Embryonic facial prominence (tissue), 1 donor: ENCODE measurements at regions not wholly inside any gene's neighbourhood (a gene's known extent, or its start where the extent isn't known, plus 50 kb on each side); places are given as distances from the start of the nearest gene placed in this dataset.

ENCODE experiments used
- DNase-seq: peaks from one replicate; pipeline ENCODE4 v3.0.0-alpha.2; 2016; ENCODE audit errors: extremely low spot score

DNA sequence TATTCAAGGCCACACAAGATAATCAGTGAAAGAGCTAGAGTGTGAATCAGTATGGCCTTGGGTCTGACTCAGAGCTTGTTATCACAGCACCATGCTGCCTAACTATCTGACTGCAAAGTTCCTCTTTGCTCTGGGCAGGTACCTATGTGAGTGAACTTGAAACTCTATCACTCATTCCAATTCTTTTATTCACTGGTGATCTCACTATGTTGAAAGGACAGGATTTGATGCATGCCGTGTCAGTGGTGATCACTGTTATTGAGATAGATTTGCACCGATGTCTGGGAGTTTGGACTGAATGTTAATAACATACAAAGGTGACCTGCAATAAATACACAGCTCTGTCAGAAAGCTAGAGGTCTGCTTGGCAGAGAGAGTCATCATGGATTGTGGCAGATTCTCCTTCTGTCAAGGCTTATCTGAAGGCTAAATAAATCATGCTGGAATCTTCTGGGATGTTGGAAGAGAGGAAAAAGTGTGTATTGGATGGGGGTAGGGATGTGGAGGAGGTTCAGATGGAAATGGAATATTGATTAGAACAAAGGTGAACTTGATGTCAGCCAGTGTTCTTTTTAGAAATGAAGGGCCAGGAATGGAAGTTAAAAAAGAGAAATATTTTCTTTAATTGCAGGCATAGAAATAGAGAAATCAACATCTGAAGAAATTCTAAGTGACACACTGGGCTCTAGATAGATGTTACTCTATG lies 91.8 kb upstream of the TNC start:
- DNase-seq, result no peak

GRCh38 chr9:115210699-115211098 lies 92.7 kb upstream of the TNC start:
- DNase-seq, result no peak

DNA sequence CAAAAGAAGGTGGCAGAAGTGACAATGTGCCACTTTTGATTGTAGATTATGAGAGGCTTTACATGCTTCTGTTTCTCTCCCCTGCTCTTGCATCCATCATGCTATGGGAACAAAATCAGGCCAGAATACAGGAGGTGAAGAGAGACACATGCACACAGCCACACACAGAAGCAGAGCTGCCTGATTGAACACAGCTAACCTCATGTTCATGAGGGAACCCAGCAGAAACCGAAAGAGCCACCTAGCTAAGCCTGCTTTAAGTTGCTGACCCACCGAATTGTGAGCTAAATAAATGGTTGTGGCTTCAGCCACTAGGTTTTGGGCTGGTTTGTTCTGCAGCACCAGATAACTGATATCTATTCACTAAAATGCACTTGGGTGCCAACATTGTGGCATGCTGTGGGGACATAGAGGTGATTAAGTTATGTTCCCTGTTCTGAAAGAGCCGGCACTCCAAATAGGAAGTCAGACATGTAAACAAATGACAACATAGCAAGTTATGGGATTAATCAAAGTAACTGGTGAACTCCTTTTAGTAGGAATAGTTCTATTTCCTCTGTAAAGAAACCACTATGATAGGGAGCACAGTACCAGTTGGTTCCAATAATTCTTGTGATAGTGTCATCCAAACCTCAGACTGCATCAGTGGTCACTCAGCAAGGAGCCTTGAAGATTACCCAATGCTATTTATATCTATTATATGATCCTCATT lies 93.6 kb upstream of the TNC start:
- DNase-seq, result no peak

DNA sequence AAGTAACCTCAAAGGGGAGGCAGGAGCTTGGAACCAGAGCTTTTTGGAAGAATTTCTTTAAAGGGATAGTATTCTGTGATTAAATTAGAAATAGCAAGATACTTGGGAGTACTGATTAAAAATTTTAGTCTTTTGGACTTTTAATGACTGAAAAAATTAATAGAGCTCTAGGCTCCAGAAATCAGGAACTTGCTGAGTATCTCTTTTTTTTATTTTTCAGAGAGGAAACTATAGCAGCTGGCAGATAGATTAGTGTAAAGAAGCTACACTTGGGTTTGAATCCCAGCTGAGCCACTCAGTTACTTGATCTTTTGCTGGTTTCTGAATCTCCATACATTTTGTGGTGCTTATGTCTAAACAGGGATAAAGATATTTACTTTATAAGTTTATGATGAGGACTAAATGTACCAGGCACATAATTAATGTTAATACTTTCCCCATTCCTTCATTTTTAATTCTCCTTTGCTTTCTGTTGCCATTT lies 94.2 kb upstream of the TNC start:
- DNase-seq, result no peak

- no peak for DNase-seq
These were observed 94.9 kb upstream of the TNC start for GRCh38 chr9:115212832-115213231.

GRCh38 chr9:115213818-115214334 lies 95.9 kb upstream of the TNC start:
- no peak for DNase-seq

DNA sequence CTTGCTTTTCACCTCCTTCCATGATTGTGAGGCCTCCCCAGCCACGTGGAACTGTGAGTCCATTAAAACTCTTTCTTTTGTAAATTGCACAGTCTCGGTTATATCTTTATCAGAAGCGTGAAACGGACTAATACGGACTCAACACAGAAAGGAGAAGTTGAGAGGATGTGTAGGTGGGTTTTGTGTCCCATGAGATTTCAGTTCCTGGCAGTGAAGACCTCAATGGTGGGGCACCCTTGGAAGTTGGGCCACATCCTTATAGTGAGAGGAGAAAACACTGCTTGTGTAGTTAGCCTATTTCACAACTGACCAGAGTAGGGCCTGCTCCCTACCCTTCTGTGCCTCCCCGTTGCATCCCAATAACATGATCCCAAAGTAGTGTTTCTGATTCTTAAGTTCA lies 98.9 kb upstream of the TNC start:
- no peak for DNase-seq

DNA sequence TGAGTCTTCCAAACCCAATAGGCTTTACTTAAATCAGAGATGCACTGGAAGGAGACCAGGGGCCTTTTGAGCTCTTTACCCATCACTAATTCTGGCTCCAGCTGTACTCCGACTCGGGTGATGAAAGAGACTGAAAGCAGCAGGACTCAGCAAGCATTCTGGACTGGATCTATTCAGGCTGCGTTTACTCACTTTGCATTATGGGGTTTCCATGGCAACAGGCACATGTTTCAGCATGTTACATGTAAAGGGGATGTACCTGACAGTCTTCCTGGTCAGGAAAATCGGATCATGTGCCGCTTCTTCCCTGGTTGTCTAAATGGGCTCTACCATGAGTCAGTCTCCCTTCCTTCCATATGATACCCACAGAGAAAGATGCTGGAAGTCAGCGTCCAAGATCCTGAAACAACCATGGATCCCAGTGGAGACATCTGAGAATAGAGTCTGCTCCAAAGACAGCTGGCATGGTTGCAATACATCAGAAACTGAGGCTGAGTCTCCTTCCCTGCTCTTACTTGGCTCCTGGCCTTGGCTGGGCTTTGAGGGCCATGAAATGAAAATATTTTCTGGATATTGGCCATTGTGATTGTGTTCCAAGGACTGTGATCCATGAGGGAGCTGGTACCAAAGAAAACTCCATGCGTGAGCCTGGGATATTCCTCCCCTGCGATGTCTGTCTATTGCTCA lies 102.5 kb upstream of the TNC start:
- no peak for DNase-seq

DNA sequence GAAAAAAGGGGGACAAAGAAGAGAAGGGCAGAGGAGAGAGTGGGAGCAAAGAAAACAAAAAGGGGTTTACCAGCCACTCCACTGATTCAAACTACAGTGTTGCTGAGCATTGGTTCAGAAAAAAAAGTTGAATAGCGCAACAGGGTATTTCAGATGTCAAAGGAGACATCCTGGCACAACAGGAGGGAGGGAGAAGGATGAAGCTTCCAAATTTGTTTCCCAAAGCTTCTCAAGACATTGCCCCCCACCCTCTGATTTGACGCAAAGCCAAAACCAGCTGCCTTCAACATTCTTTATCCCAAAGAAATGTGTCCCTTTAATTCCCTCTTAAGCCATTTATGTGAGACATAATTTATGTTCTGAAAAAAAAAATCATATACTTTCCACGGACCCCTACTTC lies 105.5 kb upstream of the TNC start:
- DNase-seq, result no peak

DNA sequence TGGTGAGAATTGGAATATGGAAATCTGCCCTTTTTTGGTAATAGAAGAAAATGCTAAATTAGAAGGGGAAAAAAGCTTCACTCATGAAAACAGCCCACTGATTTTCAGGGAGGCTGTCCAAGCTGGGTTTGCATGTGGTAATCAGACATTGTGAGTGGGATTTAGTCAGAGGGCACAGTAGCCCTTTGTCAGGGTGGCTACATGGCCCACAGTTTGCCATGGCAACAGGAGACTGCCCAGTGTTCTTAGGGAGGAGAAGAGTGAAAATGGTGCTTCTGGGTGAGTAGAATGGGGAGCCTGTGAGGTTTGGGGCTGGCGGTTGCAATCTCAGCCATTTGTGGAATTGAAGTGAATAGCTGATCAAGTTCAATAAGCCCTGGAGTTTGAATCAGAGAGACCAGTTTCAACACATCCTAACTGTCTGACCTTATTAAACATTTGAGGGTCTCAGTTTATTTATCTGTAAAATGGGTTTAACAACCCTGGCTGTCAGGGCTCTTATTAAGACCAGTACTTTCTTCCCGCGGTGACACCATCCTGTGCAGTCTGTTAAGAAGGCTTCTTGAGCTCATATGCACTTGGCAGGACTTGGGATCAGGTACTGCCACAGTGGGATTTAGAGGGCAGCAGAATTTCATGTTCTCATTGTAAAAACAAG lies 107.6 kb upstream of the TNC start:
- DNase-seq, result no peak

GRCh38 chr9:115226152-115226551 lies 108.2 kb upstream of the TNC start:
- DNase-seq, result no peak

- DNase-seq, result no peak
These were observed 111.5 kb upstream of the TNC start for GRCh38 chr9:115229496-115229895.

- DNase-seq, result no peak
These were observed 113.1 kb upstream of the TNC start for GRCh38 chr9:115230924-115231515.

GRCh38 chr9:115232181-115232774 lies 114.3 kb upstream of the TNC start:
- DNase-seq, result no peak

DNA sequence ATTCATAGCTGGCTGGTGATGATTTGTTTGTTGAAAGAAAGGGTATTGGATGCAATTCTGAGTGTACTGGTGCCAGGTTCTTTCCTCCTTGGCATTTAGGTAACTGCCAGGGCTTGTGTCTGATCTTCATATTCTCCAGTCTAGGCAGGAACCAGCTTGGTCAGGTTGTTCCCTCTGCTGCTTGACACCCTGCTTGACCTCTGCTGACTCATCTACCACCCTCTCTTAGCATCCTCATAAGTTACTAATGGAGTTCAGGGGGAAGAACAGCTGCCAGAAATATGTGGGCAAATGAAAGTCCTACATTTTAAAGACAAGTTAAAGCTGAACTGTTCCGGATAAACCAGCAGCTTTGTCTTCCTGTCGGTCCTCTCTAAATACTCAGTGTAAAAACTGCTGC lies 116.1 kb upstream of the TNC start:
- no peak for DNase-seq

GRCh38 chr9:115235221-115235620 lies 117.3 kb upstream of the TNC start:
- no peak for DNase-seq

DNA sequence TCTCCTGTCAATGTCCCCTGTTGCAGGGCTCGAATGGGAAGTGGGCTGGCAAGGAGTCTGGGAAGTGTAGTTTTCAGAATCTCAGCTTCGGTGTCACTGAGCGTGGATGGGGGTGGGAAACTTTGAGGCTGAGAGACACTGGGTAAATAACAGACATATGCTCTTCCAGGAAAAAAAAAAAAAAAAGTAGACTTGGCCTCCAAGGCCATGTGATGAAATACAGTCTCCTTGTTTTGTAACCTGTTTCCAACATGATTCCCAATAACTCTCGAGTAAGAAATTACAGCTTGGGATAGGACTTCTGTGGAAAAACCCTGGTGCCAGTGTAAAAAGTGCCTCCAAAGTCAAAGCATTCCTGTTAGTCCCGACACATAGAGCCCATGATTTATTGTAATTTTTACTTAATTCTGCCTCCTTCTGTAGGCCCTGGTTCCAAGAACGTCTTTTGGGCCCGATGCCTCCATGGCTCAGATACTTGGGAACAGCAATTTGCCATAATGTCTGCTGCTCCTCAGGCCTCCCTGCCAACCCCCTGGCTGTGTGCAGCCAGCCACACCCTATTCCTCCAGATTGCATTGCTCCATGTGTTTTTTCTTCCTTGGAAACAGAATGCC lies 119.5 kb upstream of the TNC start:
- DNase-seq, result no peak

DNA sequence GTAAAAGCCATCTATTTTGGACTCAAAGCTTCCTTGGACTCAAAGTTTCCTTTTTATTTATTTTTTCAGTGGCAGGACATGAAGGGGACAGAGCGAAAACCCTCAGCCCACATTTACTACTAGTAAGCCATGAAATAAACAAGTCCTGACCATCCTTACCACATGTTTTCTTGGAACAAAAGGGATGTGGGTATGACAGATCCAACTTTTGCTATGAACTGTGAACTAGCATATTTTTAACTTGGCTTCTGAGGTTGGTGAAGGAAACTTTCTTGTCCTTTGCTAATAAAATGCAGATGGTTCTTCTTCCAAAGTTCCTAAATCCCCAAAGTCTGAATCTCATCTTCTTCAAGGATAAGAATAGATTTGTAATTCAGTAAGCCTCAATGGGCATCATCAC lies 122.7 kb upstream of the TNC start:
- no peak for DNase-seq

DNA sequence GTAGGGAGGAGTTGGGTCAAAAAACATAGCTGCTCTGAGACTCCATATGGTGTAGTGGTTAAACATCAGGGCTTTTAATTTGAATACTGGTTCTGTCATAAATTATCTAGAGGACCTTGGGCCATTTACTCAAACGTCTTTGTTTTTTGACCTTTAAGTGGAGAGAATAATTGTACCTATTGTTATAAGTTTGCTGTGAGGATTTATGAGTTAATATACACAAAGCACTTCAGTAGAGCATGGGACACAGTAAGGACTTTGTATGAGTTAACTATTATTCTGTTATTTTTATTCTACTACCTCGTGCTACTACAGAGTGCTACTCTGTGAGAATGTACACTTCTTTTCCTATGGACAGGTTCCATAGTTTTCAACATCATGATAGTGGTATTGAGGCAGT lies 123.7 kb upstream of the TNC start:
- DNase-seq, result no peak

GRCh38 chr9:115249488-115249887 lies 131.5 kb upstream of the TNC start:
- DNase-seq, result no peak

GRCh38 chr9:115250621-115251032 lies 132.7 kb upstream of the TNC start:
- DNase-seq, result no peak
